ENCODE measurements at regions not wholly inside any gene's neighbourhood (a gene's known extent, or its start where the extent isn't known, plus 50 kb on each side); places are given as distances from the start of the nearest gene placed in this dataset.

GRCh38 chr18:24588440-24588839 lies 128.0 kb downstream of the HRH4 start:
- no peak overlapping the region for H3K27ac ChIP-seq
- no peak for TF ChIP-seq CTCF (conservative IDR thresholded peaks at IDR 0.05)

DNA sequence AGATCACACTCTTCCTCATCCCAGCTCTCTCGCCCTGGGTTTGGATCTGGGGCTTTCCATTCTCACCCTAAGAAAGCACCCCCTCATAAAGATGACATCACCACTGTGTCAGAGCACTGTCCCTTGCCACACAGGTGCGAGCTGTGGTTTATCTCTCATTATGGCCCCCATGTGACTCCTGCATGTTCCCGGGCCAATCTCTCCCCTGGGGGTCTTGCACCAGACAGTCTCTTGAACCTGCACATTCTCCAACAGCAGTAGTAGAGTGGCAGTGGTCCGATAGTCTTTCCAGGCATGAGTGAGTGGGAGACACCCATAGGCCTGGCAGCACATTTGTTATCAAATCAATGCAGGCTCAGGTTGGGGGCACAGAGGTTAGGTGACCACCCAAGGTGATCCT lies 130.5 kb downstream of the HRH4 start:
- H3K27ac ChIP-seq, result no peak overlapping the region
- no peak for TF ChIP-seq CTCF (conservative IDR thresholded peaks at IDR 0.05)

GRCh38 chr18:24593401-24593800 lies 133.0 kb downstream of the HRH4 start:
- no peak overlapping the region for H3K27ac ChIP-seq
- no peak for TF ChIP-seq CTCF (conservative IDR thresholded peaks at IDR 0.05)

DNA sequence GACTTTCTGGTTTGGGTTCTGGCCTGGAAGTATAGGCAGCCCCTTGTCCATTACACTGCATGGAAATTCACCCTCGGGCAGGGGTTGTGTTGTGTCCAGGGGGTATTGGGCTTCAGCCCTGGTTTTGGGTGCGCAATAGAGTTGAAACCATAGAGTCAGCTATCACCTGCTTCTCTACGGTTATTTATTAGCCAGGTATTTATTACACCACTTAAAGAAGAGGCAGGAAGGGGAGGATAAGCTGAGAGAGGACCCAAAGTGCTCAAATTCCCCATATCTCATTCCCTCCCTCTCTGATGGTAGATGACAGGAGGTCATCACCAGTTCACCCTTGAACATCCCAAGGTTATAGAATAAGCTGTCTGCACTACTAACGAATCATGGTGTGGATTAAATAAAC lies 133.4 kb downstream of the HRH4 start:
- TF ChIP-seq CTCF (conservative IDR thresholded peaks at IDR 0.05), result no peak
- no peak overlapping the region for H3K27ac ChIP-seq

- no peak overlapping the region for H3K27ac ChIP-seq
- TF ChIP-seq CTCF (conservative IDR thresholded peaks at IDR 0.05), result no peak
Observed at GRCh38 chr18:24595561-24596031, 135.2 kb downstream of the HRH4 start.

DNA sequence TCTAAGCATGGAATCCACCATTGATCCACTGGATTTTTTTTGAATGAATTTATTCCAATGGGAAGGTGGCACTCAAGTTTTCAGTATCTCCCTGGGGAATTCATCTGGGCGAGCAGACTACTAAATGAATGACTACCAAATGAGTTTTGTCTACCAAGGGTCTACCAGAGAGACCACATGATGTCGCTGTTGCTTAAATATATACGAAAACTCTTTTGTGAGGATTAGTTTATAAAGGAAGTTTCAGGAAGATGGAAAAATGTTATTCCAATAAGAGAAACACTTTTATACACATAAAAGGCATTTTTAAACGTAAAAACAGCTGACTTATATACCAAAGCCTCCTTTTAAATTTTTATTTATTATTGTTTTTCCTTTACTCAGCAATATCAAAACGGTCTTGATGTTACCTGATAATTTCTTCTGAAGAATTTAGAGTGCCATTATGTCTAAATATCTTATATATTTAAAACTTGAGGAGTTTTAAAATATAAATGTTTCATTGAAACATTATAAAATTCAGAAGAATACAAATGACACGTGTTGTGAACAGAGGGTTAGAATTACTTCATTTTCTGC lies 139.7 kb downstream of the HRH4 start:
- peak; percentile 79 for TF ChIP-seq CTCF (conservative IDR thresholded peaks at IDR 0.05)
- H3K27ac ChIP-seq, result no peak overlapping the region

DNA sequence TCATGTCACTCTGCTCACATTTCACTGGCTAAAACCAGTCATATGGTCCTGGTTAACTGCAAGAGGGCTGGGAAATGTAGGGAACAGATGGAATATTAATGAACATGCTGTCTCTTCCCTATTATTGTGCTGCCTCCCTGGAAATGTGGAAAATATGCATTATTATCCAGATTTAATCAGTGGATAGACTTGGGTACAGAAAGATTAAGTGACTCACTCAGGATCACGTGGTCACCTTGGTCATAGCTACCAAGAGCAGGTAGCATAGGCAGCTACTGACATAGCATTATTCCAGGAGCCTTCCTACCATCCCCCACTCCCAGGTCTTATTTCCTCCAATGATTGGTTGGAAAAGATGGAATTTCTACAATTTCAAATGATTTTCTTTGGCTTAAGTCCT lies 141.1 kb downstream of the HRH4 start:
- TF ChIP-seq CTCF (conservative IDR thresholded peaks at IDR 0.05), result no peak
- no peak overlapping the region for H3K27ac ChIP-seq
